ENCODE measurements at regions not wholly inside any gene's neighbourhood (a gene's known extent, or its start where the extent isn't known, plus 50 kb on each side); places are given as distances from the start of the nearest gene placed in this dataset.

- TF ChIP-seq, protein P1, sequence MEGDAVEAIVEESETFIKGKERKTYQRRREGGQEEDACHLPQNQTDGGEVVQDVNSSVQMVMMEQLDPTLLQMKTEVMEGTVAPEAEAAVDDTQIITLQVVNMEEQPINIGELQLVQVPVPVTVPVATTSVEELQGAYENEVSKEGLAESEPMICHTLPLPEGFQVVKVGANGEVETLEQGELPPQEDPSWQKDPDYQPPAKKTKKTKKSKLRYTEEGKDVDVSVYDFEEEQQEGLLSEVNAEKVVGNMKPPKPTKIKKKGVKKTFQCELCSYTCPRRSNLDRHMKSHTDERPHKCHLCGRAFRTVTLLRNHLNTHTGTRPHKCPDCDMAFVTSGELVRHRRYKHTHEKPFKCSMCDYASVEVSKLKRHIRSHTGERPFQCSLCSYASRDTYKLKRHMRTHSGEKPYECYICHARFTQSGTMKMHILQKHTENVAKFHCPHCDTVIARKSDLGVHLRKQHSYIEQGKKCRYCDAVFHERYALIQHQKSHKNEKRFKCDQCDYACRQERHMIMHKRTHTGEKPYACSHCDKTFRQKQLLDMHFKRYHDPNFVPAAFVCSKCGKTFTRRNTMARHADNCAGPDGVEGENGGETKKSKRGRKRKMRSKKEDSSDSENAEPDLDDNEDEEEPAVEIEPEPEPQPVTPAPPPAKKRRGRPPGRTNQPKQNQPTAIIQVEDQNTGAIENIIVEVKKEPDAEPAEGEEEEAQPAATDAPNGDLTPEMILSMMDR (IDR thresholded peaks at IDR 0.05; ENCODE audit: control insufficient read depth, extremely low read depth, insufficient read depth), result no peak
- H3K4me3 ChIP-seq (ENCODE audit: low read depth, low read length), result no peak overlapping the region
- DNase-seq (ENCODE audit: low read depth), result no peak
Observed at GRCh38 chr2:7598402-7598801, 681.2 kb downstream of the RNF144A start.

DNA sequence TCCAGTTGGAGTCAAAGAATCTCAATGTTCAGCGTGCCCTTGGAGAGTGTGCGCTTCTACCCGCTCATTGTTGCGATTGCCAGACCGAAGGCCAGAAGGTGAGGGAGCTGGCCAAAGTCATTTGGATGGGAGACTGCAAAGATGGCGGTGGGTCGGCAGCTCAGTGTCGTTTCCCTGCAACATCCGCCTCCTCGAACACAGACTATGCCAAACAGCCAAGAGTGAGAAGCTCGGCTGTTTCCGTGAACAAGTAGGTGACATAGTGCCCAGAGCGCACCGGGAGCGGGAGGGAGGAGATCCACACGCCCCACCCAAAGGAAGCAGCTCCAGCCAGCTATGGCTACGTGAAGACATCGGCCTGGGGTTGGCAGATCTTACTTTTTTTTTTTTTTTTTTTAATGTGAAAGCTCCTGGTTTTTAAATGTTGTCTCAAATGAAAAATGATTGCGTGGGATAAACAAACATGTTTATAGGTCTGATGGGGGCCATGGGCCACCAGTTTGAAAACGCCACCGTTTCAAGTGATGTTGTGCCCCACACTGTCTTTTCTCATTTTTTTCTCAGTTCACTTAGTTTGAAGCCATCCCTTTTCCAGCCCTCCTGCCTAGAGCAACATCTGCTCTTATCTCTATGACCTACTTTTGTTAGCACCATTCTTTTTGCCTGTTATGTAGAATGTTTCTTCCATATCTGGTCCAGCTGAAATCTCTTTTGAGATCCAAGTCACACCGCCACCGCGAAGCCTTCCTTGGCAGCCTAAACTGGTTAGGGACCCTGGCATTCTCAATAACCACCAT is 682.4 kb downstream of the RNF144A start:
- TF ChIP-seq, protein P1 (IDR thresholded peaks at IDR 0.05; ENCODE audit: control insufficient read depth, extremely low read depth, insufficient read depth), result no peak
- no peak for DNase-seq (ENCODE audit: low read depth)
- H3K4me3 ChIP-seq (ENCODE audit: low read depth, low read length), result no peak overlapping the region

DNA sequence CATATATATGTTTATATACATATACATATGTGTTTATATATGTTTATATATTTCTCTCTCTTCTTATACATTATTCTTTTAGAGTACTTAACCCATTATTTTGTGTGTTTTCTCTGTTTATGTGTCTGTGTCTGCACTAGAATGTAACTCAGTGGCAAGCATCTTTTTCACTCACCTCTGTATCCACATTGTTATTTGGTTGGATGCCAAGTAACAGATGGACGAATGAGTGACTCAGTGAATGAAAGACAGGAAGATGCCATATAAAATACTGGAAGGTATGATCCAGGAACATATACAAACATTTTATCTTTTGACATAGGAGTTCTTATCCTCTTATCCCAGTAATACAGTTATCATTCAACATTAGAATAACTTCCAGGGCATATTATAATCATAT is 684.8 kb downstream of the RNF144A start:
- no peak for DNase-seq (ENCODE audit: low read depth)
- TF ChIP-seq, protein P1 (IDR thresholded peaks at IDR 0.05; ENCODE audit: control insufficient read depth, extremely low read depth, insufficient read depth), result no peak

DNA sequence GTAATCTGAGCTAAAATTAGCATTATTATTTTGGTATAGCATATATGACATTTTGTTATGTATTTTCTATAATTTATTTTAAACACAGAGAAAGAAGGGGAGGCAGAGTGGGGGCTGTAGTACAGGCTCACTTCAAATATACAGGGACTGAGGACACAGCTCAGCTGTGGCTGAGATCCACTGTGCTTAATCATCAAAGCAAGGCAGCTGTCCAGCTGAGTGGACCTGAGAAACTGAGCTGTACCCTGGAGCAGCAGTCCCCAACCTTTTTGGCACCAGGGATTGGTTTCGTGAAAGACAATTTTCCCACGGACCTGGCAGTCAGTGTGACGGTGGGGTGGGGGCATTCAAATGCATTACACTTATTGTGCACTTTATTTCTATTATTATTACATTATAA is 687.2 kb downstream of the RNF144A start:
- H3K4me3 ChIP-seq (ENCODE audit: low read depth, low read length), result no peak overlapping the region
- TF ChIP-seq, protein P1 (IDR thresholded peaks at IDR 0.05; ENCODE audit: control insufficient read depth, extremely low read depth, insufficient read depth), result no peak
- DNase-seq (ENCODE audit: low read depth), result no peak

More for the DNA sequence above, 684.8 kb downstream of the RNF144A start:
- H3K4me3 ChIP-seq (ENCODE audit: low read depth, low read length), result no peak overlapping the region

GRCh38 chr2:7607441-7608173 is 690.4 kb downstream of the RNF144A start:
- TF ChIP-seq, protein P1 (IDR thresholded peaks at IDR 0.05; ENCODE audit: control insufficient read depth, extremely low read depth, insufficient read depth), result no peak
- H3K4me3 ChIP-seq (ENCODE audit: low read depth, low read length), result no peak overlapping the region
- no peak for DNase-seq (ENCODE audit: low read depth)

DNA sequence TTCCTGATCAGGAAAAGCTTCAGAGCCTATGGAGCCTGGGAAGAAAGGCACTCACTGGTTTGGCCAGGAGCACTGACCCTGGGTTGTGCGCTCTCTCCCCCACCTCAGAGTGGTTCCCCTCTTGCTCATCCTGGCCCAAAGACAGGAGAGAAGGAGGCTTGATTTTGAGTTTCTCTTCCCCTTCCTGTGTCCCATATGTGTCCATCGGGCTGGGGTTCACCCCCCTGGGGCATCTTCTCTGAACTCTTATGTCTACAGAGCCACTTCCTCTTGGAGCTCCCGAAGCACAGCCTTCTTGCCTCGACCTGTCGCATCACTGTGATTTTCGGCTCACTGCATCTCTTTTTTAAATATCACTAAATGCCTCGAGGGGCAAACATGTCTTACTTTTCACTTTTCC is 692.3 kb downstream of the RNF144A start:
- no peak overlapping the region for H3K4me3 ChIP-seq (ENCODE audit: low read depth, low read length)
- DNase-seq (ENCODE audit: low read depth), result no peak
- TF ChIP-seq, protein P1 (IDR thresholded peaks at IDR 0.05; ENCODE audit: control insufficient read depth, extremely low read depth, insufficient read depth), result no peak
